Peyer's patch (tissue), 4 donors: ENCODE measurements at regions not wholly inside any gene's neighbourhood (a gene's known extent, or its start where the extent isn't known, plus 50 kb on each side); places are given as distances from the start of the nearest gene placed in this dataset.

Source experiments
- DNase-seq, 3 donors: peaks; one replicate each; pipeline ENCODE4 v3.0.0-alpha.2; 2017 to 2019
- H3K27ac ChIP-seq, 4 donors: fragments of 200-600 bp; sonication (generic); one replicate each; pipeline ENCODE4 v1.5.1; 2016 to 2019
- H3K27me3 ChIP-seq, 2 donors: fragments of 200-600 bp; sonication (generic); one replicate each; pipeline ENCODE4 v1.5.1; 2019
- H3K36me3 ChIP-seq, 3 donors: fragments of 200-600 bp; sonication (generic); one replicate each; pipeline ENCODE4 v1.5.1; 2016 to 2019
- H3K4me1 ChIP-seq, 4 donors: fragments of 200-600 bp; sonication (generic); one replicate each; pipeline ENCODE4 v1.5.1; 2016 to 2019
- H3K4me3 ChIP-seq, 4 donors: fragments of 200-600 bp; sonication (generic); 1 replicate in 3 of 4; 2 replicates in 1 of 4; pipeline ENCODE4 v1.5.1; 2016 to 2019; ENCODE audit warnings: mild to moderate bottlenecking in 1 of 4
- H3K9me3 ChIP-seq, 4 donors: fragments of 200-600 bp; sonication (generic); one replicate each; pipeline ENCODE4 v1.5.1; 2016 to 2019; ENCODE audit warnings: mild to moderate bottlenecking in 1 of 4
- POLR2A ChIP-seq, 2 donors: fragments of 450-650 bp; IDR thresholded peaks; one replicate each; pipeline ENCODE4 v1.5.1; 2017; ENCODE audit warnings: antibody characterized with exemption in 2 of 2, mild to moderate bottlenecking in 2 of 2, moderate library complexity in 2 of 2
- TF ChIP-seq, protein P1 (sequence below), 6 experiments: fragments of 450-650 bp in 4 of 6; fragments of 200-600 bp in 2 of 6; sonication (generic) in 1 of 6; IDR thresholded peaks; one replicate each; pipeline ENCODE4 v1.5.1; 2017 to 2019; ENCODE audit warnings: antibody characterized with exemption in 6 of 6, mild to moderate bottlenecking in 3 of 6, moderate library complexity in 1 of 6

DNA sequence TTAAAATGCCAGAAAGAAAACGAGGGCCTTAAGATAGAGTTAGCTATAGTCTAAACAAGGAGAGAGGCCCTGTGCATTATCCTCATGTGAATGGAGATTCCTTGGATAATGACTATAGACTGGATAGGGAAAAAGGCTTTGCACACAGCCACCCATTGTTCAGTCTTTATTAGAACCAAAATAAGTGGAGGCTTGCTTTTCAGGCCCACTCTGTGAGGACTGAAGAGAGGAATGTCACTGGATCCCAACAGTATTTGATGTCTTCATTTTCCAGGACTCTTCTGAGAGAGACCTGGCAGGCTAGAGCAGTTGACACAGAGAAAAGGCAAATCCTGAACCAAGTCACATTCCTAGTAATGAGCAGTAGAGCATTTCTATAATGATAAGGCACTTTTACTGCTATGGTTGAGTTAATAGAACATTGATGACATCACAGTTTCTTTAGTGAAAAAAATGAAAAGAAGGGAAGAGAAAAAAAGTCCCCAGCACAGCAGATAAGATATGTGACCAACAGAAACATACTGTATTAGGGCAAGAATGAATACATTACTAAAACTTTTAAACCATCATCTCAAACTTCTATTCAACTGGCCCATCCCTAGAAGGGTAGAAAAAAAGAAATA lies 315.1 kb downstream of the EPHA7 start:
- TF ChIP-seq, protein P1, sequence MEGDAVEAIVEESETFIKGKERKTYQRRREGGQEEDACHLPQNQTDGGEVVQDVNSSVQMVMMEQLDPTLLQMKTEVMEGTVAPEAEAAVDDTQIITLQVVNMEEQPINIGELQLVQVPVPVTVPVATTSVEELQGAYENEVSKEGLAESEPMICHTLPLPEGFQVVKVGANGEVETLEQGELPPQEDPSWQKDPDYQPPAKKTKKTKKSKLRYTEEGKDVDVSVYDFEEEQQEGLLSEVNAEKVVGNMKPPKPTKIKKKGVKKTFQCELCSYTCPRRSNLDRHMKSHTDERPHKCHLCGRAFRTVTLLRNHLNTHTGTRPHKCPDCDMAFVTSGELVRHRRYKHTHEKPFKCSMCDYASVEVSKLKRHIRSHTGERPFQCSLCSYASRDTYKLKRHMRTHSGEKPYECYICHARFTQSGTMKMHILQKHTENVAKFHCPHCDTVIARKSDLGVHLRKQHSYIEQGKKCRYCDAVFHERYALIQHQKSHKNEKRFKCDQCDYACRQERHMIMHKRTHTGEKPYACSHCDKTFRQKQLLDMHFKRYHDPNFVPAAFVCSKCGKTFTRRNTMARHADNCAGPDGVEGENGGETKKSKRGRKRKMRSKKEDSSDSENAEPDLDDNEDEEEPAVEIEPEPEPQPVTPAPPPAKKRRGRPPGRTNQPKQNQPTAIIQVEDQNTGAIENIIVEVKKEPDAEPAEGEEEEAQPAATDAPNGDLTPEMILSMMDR (IDR thresholded peaks at IDR 0.05): no peak
- no peak for TF ChIP-seq POLR2A (IDR thresholded peaks at IDR 0.05)
- H3K4me3 ChIP-seq: no peak overlapping the region
- H3K4me1 ChIP-seq: no peaks in the 10 kb centered on the region
- no peaks in the 10 kb centered on the region for H3K36me3 ChIP-seq
- no peaks in the 10 kb centered on the region for H3K9me3 ChIP-seq
- H3K27me3 ChIP-seq: no peaks in the 10 kb centered on the region
- H3K27ac ChIP-seq: no peak overlapping the region
- DNase-seq: no peak

DNA sequence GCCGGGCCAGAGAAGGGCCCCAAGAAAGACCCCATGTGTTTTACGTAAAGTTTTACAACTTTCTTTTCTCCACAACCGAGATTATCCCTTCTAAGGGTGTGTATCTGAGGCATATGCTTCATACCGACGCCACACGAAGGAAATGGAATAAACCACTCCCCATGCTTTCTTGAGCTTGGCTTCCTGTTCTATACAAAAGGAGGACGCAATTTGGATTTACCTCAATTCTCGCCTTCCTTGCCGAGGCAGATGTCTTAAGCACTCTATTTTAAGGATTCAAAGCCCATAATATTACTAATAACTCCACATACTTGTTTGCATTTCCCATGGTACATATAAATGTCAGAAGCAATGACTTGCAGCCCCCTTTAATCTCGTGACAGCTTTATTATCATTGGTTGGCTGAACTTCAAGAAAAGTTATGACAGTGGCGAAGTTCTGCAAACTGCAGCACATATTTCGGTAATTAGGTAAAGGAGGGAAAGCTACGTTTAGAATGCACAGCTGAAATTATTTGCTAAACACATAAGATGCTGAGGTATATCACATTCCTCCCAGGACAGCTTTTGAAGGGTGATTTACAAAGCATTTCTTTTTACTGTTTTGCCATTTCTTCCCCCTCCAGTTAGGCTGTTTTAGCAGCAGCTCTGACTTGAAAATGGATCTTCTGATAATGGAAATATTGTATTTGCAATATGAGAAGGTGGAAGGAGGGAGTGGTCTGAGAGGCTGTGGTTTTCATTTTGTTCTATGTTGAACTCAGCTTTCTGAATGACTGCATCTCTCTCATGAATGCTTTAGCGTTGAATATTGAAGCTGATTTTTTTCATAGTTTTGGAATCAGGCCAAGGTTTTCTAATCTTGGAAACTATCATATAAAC lies 330.5 kb downstream of the EPHA7 start:
- Histone ChIP-seq H3K27ac (no peak overlapping the region), H3K9me3 (no peaks in the 10 kb centered on the region), H3K36me3 (no peaks in the 10 kb centered on the region), H3K4me3 (no peak overlapping the region), H3K4me1 (no peaks in the 10 kb centered on the region), H3K27me3 (no peaks in the 10 kb centered on the region)
- TF ChIP-seq POLR2A (IDR thresholded peaks at IDR 0.05): no peak
- TF ChIP-seq, protein P1 (IDR thresholded peaks at IDR 0.05): no peak
- no peak for DNase-seq

DNA sequence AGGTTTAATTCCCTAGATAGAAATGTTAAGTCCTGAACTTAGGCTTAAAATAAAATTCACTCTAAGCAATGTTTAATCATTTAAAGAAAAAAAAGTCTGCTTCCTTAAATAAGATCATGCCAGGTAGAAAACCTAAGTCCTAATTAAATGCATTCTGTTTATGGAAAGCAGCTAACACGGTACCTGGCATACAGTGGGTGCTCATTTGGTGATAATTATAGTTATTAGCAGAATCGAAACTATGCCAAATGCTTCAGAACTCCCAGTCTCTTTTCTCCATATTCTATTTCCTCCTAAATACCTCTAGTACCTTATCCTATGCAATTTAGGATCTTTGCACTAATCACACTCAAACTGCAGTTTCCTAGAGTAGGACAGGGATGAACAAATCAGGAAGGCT lies 331.8 kb downstream of the EPHA7 start:
- Histone ChIP-seq H3K9me3 (no peaks in the 10 kb centered on the region), H3K4me3 (no peak overlapping the region), H3K4me1 (no peaks in the 10 kb centered on the region), H3K36me3 (no peaks in the 10 kb centered on the region), H3K27me3 (no peaks in the 10 kb centered on the region), H3K27ac (no peak overlapping the region)
- TF ChIP-seq, protein P1 (IDR thresholded peaks at IDR 0.05): no peak
- no peak for TF ChIP-seq POLR2A (IDR thresholded peaks at IDR 0.05)
- DNase-seq: no peak

DNA sequence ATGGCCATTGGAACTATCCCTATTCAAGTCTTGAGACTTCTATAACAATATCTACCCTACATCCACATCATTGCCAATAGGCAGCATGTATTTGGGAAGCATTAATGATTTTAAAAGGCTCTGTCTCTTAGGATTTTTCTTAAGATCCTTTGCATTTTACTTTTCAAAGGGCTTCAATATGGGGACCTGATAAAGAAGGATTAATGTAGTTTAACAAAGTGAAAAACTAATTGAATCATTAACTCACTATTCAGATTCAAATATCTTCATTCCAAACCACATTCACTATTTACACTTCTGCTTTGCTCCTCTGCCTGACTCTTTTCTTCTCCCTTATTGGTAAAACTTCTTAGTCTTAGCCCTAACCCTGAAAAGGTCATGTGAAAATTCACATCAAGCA lies 333.0 kb downstream of the EPHA7 start:
- no peak for DNase-seq

DNA sequence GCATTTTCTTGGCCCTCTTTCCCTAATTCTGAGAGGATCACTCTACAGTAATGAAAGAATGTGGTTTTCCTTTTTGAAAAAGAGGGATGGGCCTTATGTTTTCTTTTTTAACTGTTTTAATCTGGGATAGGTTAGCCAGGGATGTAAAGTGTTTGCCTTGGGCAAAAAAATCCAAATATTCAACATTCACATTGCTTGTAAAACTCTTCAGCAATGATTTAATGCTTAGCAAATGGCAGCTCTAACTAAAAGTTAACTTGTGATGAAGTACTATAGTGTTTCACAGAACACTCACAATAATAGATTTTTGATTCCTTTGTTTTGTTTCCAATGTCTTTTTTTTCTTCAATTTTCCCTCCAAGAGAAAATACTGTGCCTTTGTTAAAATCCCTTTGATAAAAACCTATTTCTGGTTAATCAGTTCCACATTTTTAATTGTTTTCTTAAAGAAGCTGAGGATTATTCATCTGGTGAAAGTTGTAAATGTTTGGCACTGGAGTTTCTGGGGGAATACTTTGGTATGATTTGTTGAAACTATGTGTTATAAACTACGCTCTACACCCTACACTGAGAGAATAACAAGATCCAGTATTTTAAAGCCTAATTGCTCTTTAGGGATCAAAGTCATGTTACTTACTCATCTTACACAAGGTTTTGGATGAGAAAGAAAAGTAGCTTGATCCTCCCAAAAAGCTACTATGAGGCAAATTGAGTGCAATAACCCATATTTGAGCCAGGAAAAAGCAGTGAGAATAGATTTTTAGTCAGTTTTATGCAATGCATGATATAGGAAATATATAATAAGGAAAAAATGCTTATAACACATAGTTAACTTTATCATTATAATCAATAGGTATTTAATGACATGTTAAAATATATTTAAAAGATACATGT lies 335.8 kb downstream of the EPHA7 start:
- Histone ChIP-seq H3K36me3 (no peaks in the 10 kb centered on the region), H3K27ac (no peak overlapping the region), H3K4me1 (no peaks in the 10 kb centered on the region), H3K27me3 (no peaks in the 10 kb centered on the region), H3K4me3 (no peak overlapping the region), H3K9me3 (no peaks in the 10 kb centered on the region)
- TF ChIP-seq, protein P1 (IDR thresholded peaks at IDR 0.05): no peak
- no peak for TF ChIP-seq POLR2A (IDR thresholded peaks at IDR 0.05)
- no peak for DNase-seq

More for the DNA sequence above, 333.0 kb downstream of the EPHA7 start:
- no peaks in the 10 kb centered on the region for H3K36me3 ChIP-seq
- no peaks in the 10 kb centered on the region for H3K9me3 ChIP-seq
- no peak overlapping the region for H3K4me3 ChIP-seq
- H3K27ac ChIP-seq: no peak overlapping the region
- no peaks in the 10 kb centered on the region for H3K27me3 ChIP-seq
- no peak for TF ChIP-seq POLR2A (IDR thresholded peaks at IDR 0.05)
- TF ChIP-seq, protein P1 (IDR thresholded peaks at IDR 0.05): no peak
- no peaks in the 10 kb centered on the region for H3K4me1 ChIP-seq
